Neuronal stem cell (in vitro differentiated cells): ENCODE measurements at regions not wholly inside any gene's neighbourhood (a gene's known extent, or its start where the extent isn't known, plus 50 kb on each side); places are given as distances from the start of the nearest gene placed in this dataset.
A peak's percentile ranks its signal among the peaks of the same experiment; 100 is the strongest.

Source experiments
- DNase-seq: peaks from one replicate; pipeline ENCODE4 v3.0.0-alpha.2; 2013; ENCODE audit warnings: low spot score
- H2AFZ ChIP-seq: one replicate; pipeline ENCODE4 v1.6.1; 2013; ENCODE audit warnings: mild to moderate bottlenecking, low read length, inconsistent platforms
- H2AK5ac ChIP-seq: 2 replicates; pipeline ENCODE4 v1.6.1; 2013; ENCODE audit warnings: low read depth, mild to moderate bottlenecking, inconsistent platforms, low read length, moderate library complexity, mixed read lengths
- H2BK120ac ChIP-seq: 2 replicates; pipeline ENCODE4 v1.6.1; 2013; ENCODE audit warnings: low read depth, mild to moderate bottlenecking, inconsistent platforms, low read length, moderate library complexity, mixed read lengths
- H2BK12ac ChIP-seq: one replicate; pipeline ENCODE4 v1.6.1; 2013; ENCODE audit warnings: low read length, inconsistent platforms
- H2BK15ac ChIP-seq: 2 replicates; pipeline ENCODE4 v1.6.1; 2013; ENCODE audit warnings: mild to moderate bottlenecking, low read length, inconsistent platforms, mixed read lengths
- H2BK5ac ChIP-seq: one replicate; pipeline ENCODE4 v1.6.1; 2013; ENCODE audit warnings: inconsistent platforms, mild to moderate bottlenecking, low read length, moderate library complexity
- H3K14ac ChIP-seq: one replicate; pipeline ENCODE4 v1.6.1; 2013; ENCODE audit warnings: low read length, inconsistent platforms
- H3K18ac ChIP-seq: 2 replicates; pipeline ENCODE4 v1.6.1; 2013; ENCODE audit warnings: low read length, inconsistent platforms
- H3K23ac ChIP-seq: 2 replicates; pipeline ENCODE4 v1.6.1; 2013; ENCODE audit warnings: low read depth, mild to moderate bottlenecking, mixed read lengths, low read length, inconsistent platforms; ENCODE audit not compliant: poor library complexity
- H3K27ac ChIP-seq: replicated peaks from 3 replicates; pipeline ENCODE4 v1.5.1; 2013; ENCODE audit warnings: low read length, inconsistent platforms
- H3K27me3 ChIP-seq, 3 experiments: 2 replicates each; pipeline ENCODE4 v1.6.1; 2013; ENCODE audit warnings: low read length in 3 of 3, mild to moderate bottlenecking in 2 of 3, inconsistent platforms in 1 of 3, low read depth in 1 of 3, mixed read lengths in 1 of 3, moderate library complexity in 1 of 3; ENCODE audit not compliant: control insufficient read depth in 3 of 3, insufficient read depth in 3 of 3
- H3K36me3 ChIP-seq, 2 donors: replicated peaks in 1 of 2; 2 replicates each; pipeline ENCODE4 v1.6.1; 2013; ENCODE audit warnings: low read length in 2 of 2; ENCODE audit not compliant: control insufficient read depth in 2 of 2, insufficient read depth in 2 of 2
- H3K4ac ChIP-seq: 2 replicates; pipeline ENCODE4 v1.6.1; 2013; ENCODE audit warnings: inconsistent platforms, mild to moderate bottlenecking, low read length, moderate library complexity
- H3K4me1 ChIP-seq, 2 donors: 1 replicate in 1 of 2; 2 replicates in 1 of 2; pipeline ENCODE4 v1.6.1; 2013; ENCODE audit warnings: low read length in 2 of 2, low read depth in 1 of 2; ENCODE audit not compliant: control insufficient read depth in 2 of 2, insufficient read depth in 1 of 2
- H3K4me2 ChIP-seq: one replicate; pipeline ENCODE4 v1.6.1; 2013; ENCODE audit warnings: mild to moderate bottlenecking, low read length, inconsistent platforms; ENCODE audit not compliant: insufficient read depth, poor library complexity, severe bottlenecking
- H3K4me3 ChIP-seq, 2 donors: 2 replicates each; pipeline ENCODE4 v1.5.1; 2013; ENCODE audit warnings: low read length in 2 of 2, mild to moderate bottlenecking in 2 of 2, inconsistent platforms in 1 of 2, moderate library complexity in 1 of 2
- H3K79me1 ChIP-seq: one replicate; pipeline ENCODE4 v1.6.1; 2013; ENCODE audit warnings: low read depth, mild to moderate bottlenecking, inconsistent platforms, low read length, moderate library complexity
- H3K9ac ChIP-seq: one replicate; pipeline ENCODE4 v1.6.1; 2013; ENCODE audit warnings: mild to moderate bottlenecking, low read depth, low read length, inconsistent platforms; ENCODE audit not compliant: poor library complexity
- H3K9me3 ChIP-seq, 2 donors: replicated peaks in 1 of 2; 2 replicates each; pipeline versions ENCODE3 to v1.6.1; 2013; ENCODE audit warnings: low read length in 2 of 2, mild to moderate bottlenecking in 2 of 2, inconsistent platforms in 1 of 2, low read depth in 1 of 2, mixed read lengths in 1 of 2, moderate library complexity in 1 of 2; ENCODE audit not compliant: control insufficient read depth in 2 of 2, insufficient read depth in 1 of 2
- H4K8ac ChIP-seq: one replicate; pipeline ENCODE4 v1.6.1; 2013; ENCODE audit warnings: low read depth, mild to moderate bottlenecking, inconsistent platforms, low read length, moderate library complexity
- H4K91ac ChIP-seq: one replicate; pipeline ENCODE4 v1.6.1; 2013; ENCODE audit warnings: low read length, low read depth, mild to moderate bottlenecking, inconsistent platforms; ENCODE audit not compliant: poor library complexity
- WGBS, 2 donors: extraction: QIAGEN DNeasy Blood & Tissue Kit; methylation state at CpG; one replicate each; pipeline ENCODE4 v1.1.7; 2013; ENCODE audit warnings: missing lambda C conversion rate in 2 of 2, mixed read lengths in 1 of 2; ENCODE audit not compliant: insufficient read length in 2 of 2, insufficient replicate concordance in 1 of 2; ENCODE audit errors: extremely low coverage in 2 of 2; 5-methylcytosine and 5-hydroxymethylcytosine counted together

GRCh38 chr3:194019398-194020165 lies 116.4 kb upstream of the HES1 start:
- H3K4me1 ChIP-seq = peaks cover 12 to 13% of the 10 kb centered on the region in 2 donors
- H3K9ac ChIP-seq = no peak overlapping the region
- no peak overlapping the region for H2BK12ac ChIP-seq
- no peak overlapping the region for H2BK120ac ChIP-seq
- no CpG with 5 or more reads among the region's 10 CpGs for WGBS, 2 donors
- H4K91ac ChIP-seq = no peak overlapping the region
- no peak overlapping the region for H3K4ac ChIP-seq
- no peaks in the 10 kb centered on the region for H3K79me1 ChIP-seq
- H2AK5ac ChIP-seq = no peak overlapping the region
- H2BK5ac ChIP-seq = no peak overlapping the region
- H3K27ac ChIP-seq = no peak overlapping the region
- H3K36me3 ChIP-seq = no peaks in the 10 kb centered on the region
- H2BK15ac ChIP-seq = no peak overlapping the region
- no peak overlapping the region for H3K4me2 ChIP-seq
- H3K14ac ChIP-seq = no peak overlapping the region
- no peak for DNase-seq
- no peak overlapping the region for H4K8ac ChIP-seq
- H3K9me3 ChIP-seq = no peaks in the 10 kb centered on the region
- H3K23ac ChIP-seq = no peak overlapping the region
- no peak overlapping the region for H2AFZ ChIP-seq
- H3K4me3 ChIP-seq = no peak overlapping the region
- H3K18ac ChIP-seq = no peak overlapping the region
- H3K27me3 ChIP-seq = no peaks in the 10 kb centered on the region

GRCh38 chr3:194022052-194022451 lies 113.9 kb upstream of the HES1 start:
- no peak overlapping the region for H3K9ac ChIP-seq
- peak overlapping the region; percentile 60 for H2BK12ac ChIP-seq
- no peak overlapping the region for H2BK5ac ChIP-seq
- no peak overlapping the region for H3K23ac ChIP-seq
- no peaks in the 10 kb centered on the region for H3K79me1 ChIP-seq
- no peak overlapping the region for H3K4ac ChIP-seq
- WGBS, 2 donors = no CpG with 5 or more reads among the region's 2 CpGs
- H2BK15ac ChIP-seq = no peak overlapping the region
- H3K14ac ChIP-seq = no peak overlapping the region
- H4K91ac ChIP-seq = no peak overlapping the region
- no peak overlapping the region for H4K8ac ChIP-seq
- no peak overlapping the region for H3K27ac ChIP-seq
- DNase-seq = no peak
- no peaks in the 10 kb centered on the region for H3K36me3 ChIP-seq
- no peak overlapping the region for H3K4me2 ChIP-seq
- no peak overlapping the region for H3K4me3 ChIP-seq
- peak overlapping the region; percentile 19 for H3K18ac ChIP-seq
- peaks cover 12 to 13% of the 10 kb centered on the region in 2 donors for H3K4me1 ChIP-seq
- H3K27me3 ChIP-seq = no peaks in the 10 kb centered on the region
- H2BK120ac ChIP-seq = no peak overlapping the region
- no peak overlapping the region for H2AK5ac ChIP-seq
- H3K9me3 ChIP-seq = peaks cover 0 to 3% of the 10 kb centered on the region in 2 donors
- H2AFZ ChIP-seq = no peak overlapping the region

- H3K23ac ChIP-seq = no peak overlapping the region
- H3K4me3 ChIP-seq = no peak overlapping the region
- no peak overlapping the region for H3K4ac ChIP-seq
- H3K4me2 ChIP-seq = no peak overlapping the region
- H3K36me3 ChIP-seq = no peaks in the 10 kb centered on the region
- no peak for DNase-seq
- no peak overlapping the region for H2BK5ac ChIP-seq
- H2AK5ac ChIP-seq = no peak overlapping the region
- H3K27me3 ChIP-seq = no peaks in the 10 kb centered on the region
- H3K18ac ChIP-seq = no peak overlapping the region
- no peak overlapping the region for H2BK120ac ChIP-seq
- no peak overlapping the region for H2AFZ ChIP-seq
- H4K91ac ChIP-seq = no peak overlapping the region
- H4K8ac ChIP-seq = no peak overlapping the region
- no peak overlapping the region for H3K27ac ChIP-seq
- H3K4me1 ChIP-seq = peaks cover 12 to 13% of the 10 kb centered on the region in 2 donors
- H2BK12ac ChIP-seq = no peak overlapping the region
- WGBS, 2 donors = no CpG with 5 or more reads among the region's 5 CpGs
- H2BK15ac ChIP-seq = no peak overlapping the region
- H3K14ac ChIP-seq = no peak overlapping the region
- peaks cover 0 to 3% of the 10 kb centered on the region in 2 donors for H3K9me3 ChIP-seq
- no peaks in the 10 kb centered on the region for H3K79me1 ChIP-seq
- H3K9ac ChIP-seq = no peak overlapping the region
These were observed 113.1 kb upstream of the HES1 start for GRCh38 chr3:194022816-194023215.

GRCh38 chr3:194023501-194024280 lies 112.3 kb upstream of the HES1 start:
- H2AFZ ChIP-seq = no peak overlapping the region
- H3K4me2 ChIP-seq = no peak overlapping the region
- no peak overlapping the region for H2BK12ac ChIP-seq
- no peak overlapping the region for H2BK5ac ChIP-seq
- no peak overlapping the region for H4K91ac ChIP-seq
- H3K18ac ChIP-seq = no peak overlapping the region
- no peak overlapping the region for H2BK15ac ChIP-seq
- no peaks in the 10 kb centered on the region for H3K79me1 ChIP-seq
- no peaks in the 10 kb centered on the region for H3K36me3 ChIP-seq
- H3K9ac ChIP-seq = no peak overlapping the region
- H3K27ac ChIP-seq = no peak overlapping the region
- H2BK120ac ChIP-seq = no peak overlapping the region
- peaks cover 0 to 3% of the 10 kb centered on the region in 2 donors for H3K9me3 ChIP-seq
- H3K4me1 ChIP-seq = peaks cover 12 to 13% of the 10 kb centered on the region in 2 donors
- H3K4ac ChIP-seq = no peak overlapping the region
- no peak for DNase-seq
- H3K27me3 ChIP-seq = no peaks in the 10 kb centered on the region
- H3K14ac ChIP-seq = no peak overlapping the region
- no peak overlapping the region for H3K4me3 ChIP-seq
- no CpG with 5 or more reads among the region's 9 CpGs for WGBS, 2 donors
- no peak overlapping the region for H4K8ac ChIP-seq
- no peak overlapping the region for H2AK5ac ChIP-seq
- no peak overlapping the region for H3K23ac ChIP-seq
